HT-29 (cell line): ENCODE measurements at regions not wholly inside any gene's neighbourhood (a gene's known extent, or its start where the extent isn't known, plus 50 kb on each side); places are given as distances from the start of the nearest gene placed in this dataset.

Experiments used
- DNase-seq: peaks from one replicate; pipeline ENCODE4 v3.0.0-alpha.2; 2015; ENCODE audit warnings: low spot score

GRCh38 chr14:36465178-36465577, 54.9 kb downstream of the NKX2-1 start:
- DNase-seq, result no peak

- no peak for DNase-seq
These were observed 57.1 kb downstream of the NKX2-1 start for GRCh38 chr14:36462890-36463289.

- no peak for DNase-seq
These were observed 64.8 kb downstream of the NKX2-1 start for GRCh38 chr14:36455241-36455627.

- no peak for DNase-seq
These were observed 65.3 kb downstream of the NKX2-1 start for GRCh38 chr14:36454599-36455240.

- DNase-seq, result no peak
These were observed 67.2 kb downstream of the NKX2-1 start for GRCh38 chr14:36452860-36453259.

- DNase-seq, result peak; percentile 3
These were observed 68.5 kb downstream of the NKX2-1 start for GRCh38 chr14:36451310-36452065.

- DNase-seq, result no peak
These were observed 69.5 kb downstream of the NKX2-1 start for GRCh38 chr14:36450550-36450949.

- no peak for DNase-seq
These were observed 70.1 kb downstream of the NKX2-1 start for GRCh38 chr14:36449903-36450302.

GRCh38 chr14:36443374-36443773, 76.7 kb downstream of the NKX2-1 start:
- no peak for DNase-seq

- no peak for DNase-seq
These were observed 77.2 kb downstream of the NKX2-1 start for GRCh38 chr14:36442824-36443241.

GRCh38 chr14:36441283-36441682, 78.7 kb downstream of the NKX2-1 start:
- no peak for DNase-seq

- no peak for DNase-seq
These were observed 80.3 kb downstream of the NKX2-1 start for GRCh38 chr14:36439766-36440165.

GRCh38 chr14:36438883-36439282, 81.1 kb downstream of the NKX2-1 start:
- DNase-seq, result no peak

- DNase-seq, result no peak
These were observed 89.4 kb downstream of the NKX2-1 start for GRCh38 chr14:36430662-36431084.

GRCh38 chr14:36430169-36430568, 89.9 kb downstream of the NKX2-1 start:
- no peak for DNase-seq

GRCh38 chr14:36429692-36430091, 90.3 kb downstream of the NKX2-1 start:
- DNase-seq, result no peak

GRCh38 chr14:36428350-36428749, 91.7 kb downstream of the NKX2-1 start:
- no peak for DNase-seq

GRCh38 chr14:36426836-36427235, 93.2 kb downstream of the NKX2-1 start:
- DNase-seq, result no peak

GRCh38 chr14:36426113-36426512, 93.9 kb downstream of the NKX2-1 start:
- DNase-seq, result no peak

- no peak for DNase-seq
These were observed 95.4 kb downstream of the NKX2-1 start for GRCh38 chr14:36424478-36425102.

- no peak for DNase-seq
These were observed 96.6 kb downstream of the NKX2-1 start for GRCh38 chr14:36423430-36423829.

GRCh38 chr14:36420149-36420687, 99.8 kb upstream of the MBIP start:
- DNase-seq, result no peak

- no peak for DNase-seq
These were observed 98.5 kb upstream of the MBIP start for GRCh38 chr14:36418937-36419336.
